ENCODE measurements at regions not wholly inside any gene's neighbourhood (a gene's known extent, or its start where the extent isn't known, plus 50 kb on each side); places are given as distances from the start of the nearest gene placed in this dataset.

GRCh38 chr6:78502386-78502887 lies 364.9 kb upstream of the IRAK1BP1 start:
- Histone ChIP-seq H2AFZ (ENCODE audit: low read depth, low read length, poor library complexity, severe bottlenecking) (no peak overlapping the region), H3K4me2 (ENCODE audit: low read length) (no peak overlapping the region), H3K9me2 (ENCODE audit: insufficient read depth) (no peaks in the 10 kb centered on the region; the same call in 1 of the 2 replicates), H3K79me2 (ENCODE audit: insufficient read depth, low read length) (no peaks in the 10 kb centered on the region), H3K36me3 (ENCODE audit: control insufficient read depth in 1 of 2, insufficient read depth in 2 of 2, low read length in 2 of 2) (no peaks in the 10 kb centered on the region), H3K4me1 (ENCODE audit: control insufficient read depth in 1 of 2, insufficient read depth in 2 of 2, low read length in 2 of 2) (no peaks in the 10 kb centered on the region), H4K20me1 (ENCODE audit: insufficient read depth) (no peaks in the 10 kb centered on the region), H3K9ac (ENCODE audit: low read length) (no peak overlapping the region), H3K27ac (ENCODE audit: low read depth, low read length) (no peak overlapping the region), H3K4me3 (replicated peaks in 1 of 2; ENCODE audit: low read depth in 1 of 2, low read length in 2 of 2) (no peak overlapping the region), H3K27me3 (ENCODE audit: insufficient read depth, low read length) (no peaks in the 10 kb centered on the region), H3K9me3 (ENCODE audit: control insufficient read depth in 1 of 2, insufficient read depth in 1 of 2, low read depth in 1 of 2, low read length in 2 of 2) (no peaks in the 10 kb centered on the region)
- ChIA-PET POLR2A (no interaction called here), CTCF (no interaction called here), RAD21 (ENCODE audit: low non-redundant PET in 1 of 2, low total read pairs in 2 of 2, uncharacterized antibody in 2 of 2, unreplicated experiment in 2 of 2) (no interaction called here)
- intact Hi-C loops (cut with micrococcal nuclease), result no loop called here
- no peak for DNase-seq (ENCODE audit: low read depth, low spot score)
- no peak for ATAC-seq
- TF ChIP-seq POLR2A (IDR thresholded peaks at IDR 0.05; ENCODE audit: borderline replicate concordance, extremely low read depth, insufficient read depth, insufficient read length) (no peak), CBX3 (IDR thresholded peaks at IDR 0.05; ENCODE audit: low read depth) (no peak), POLR2AphosphoS5 (IDR thresholded peaks at IDR 0.05; ENCODE audit: low read depth, low read length) (no peak), ATF3 (IDR thresholded peaks at IDR 0.05) (no peak), CEBPB (IDR thresholded peaks at IDR 0.05; ENCODE audit: low read depth) (no peak), SP1 (IDR thresholded peaks at IDR 0.05; ENCODE audit: low read depth) (no peak), EGR1 (IDR thresholded peaks at IDR 0.05; ENCODE audit: low read depth) (no peak), TCF7L2 (IDR thresholded peaks at IDR 0.05; ENCODE audit: borderline replicate concordance, extremely low read depth, insufficient read depth, insufficient read length) (no peak), SIN3A (IDR thresholded peaks at IDR 0.05; ENCODE audit: low read depth) (no peak), ELF1 (IDR thresholded peaks at IDR 0.05; ENCODE audit: borderline replicate concordance, low read depth) (no peak)
- BruUV-seq (replicated peaks), result no TSS peak

GRCh38 chr6:78505178-78505577 lies 362.2 kb upstream of the IRAK1BP1 start:
- intact Hi-C loops (cut with micrococcal nuclease), result no loop called here
- no peak overlapping the region for H2AFZ ChIP-seq (ENCODE audit: low read depth, low read length, poor library complexity, severe bottlenecking)
- no peaks in the 10 kb centered on the region for H3K9me3 ChIP-seq (ENCODE audit: control insufficient read depth in 1 of 2, insufficient read depth in 1 of 2, low read depth in 1 of 2, low read length in 2 of 2)
- H3K9me2 ChIP-seq (ENCODE audit: insufficient read depth), result no peaks in the 10 kb centered on the region; the same call in 1 of the 2 replicates
- ATAC-seq (no peak), DNase-seq (ENCODE audit: low read depth, low spot score) (no peak)
- H3K36me3 ChIP-seq (ENCODE audit: control insufficient read depth in 1 of 2, insufficient read depth in 2 of 2, low read length in 2 of 2), result no peaks in the 10 kb centered on the region
- no peaks in the 10 kb centered on the region for H4K20me1 ChIP-seq (ENCODE audit: insufficient read depth)
- ChIA-PET CTCF (interaction anchor here (0.9 kb wide), 1 partner anchor 9 kb away, joined by 3 read pairs; no protein-coding TSS in a partner anchor), RAD21 (ENCODE audit: low non-redundant PET in 1 of 2, low total read pairs in 2 of 2, uncharacterized antibody in 2 of 2, unreplicated experiment in 2 of 2) (no interaction called here), POLR2A (no interaction called here)
- no peaks in the 10 kb centered on the region for H3K27me3 ChIP-seq (ENCODE audit: insufficient read depth, low read length)
- H3K9ac ChIP-seq (ENCODE audit: low read length), result no peak overlapping the region
- no peak overlapping the region for H3K4me2 ChIP-seq (ENCODE audit: low read length)
- no peaks in the 10 kb centered on the region for H3K79me2 ChIP-seq (ENCODE audit: insufficient read depth, low read length)
- H3K27ac ChIP-seq (ENCODE audit: low read depth, low read length), result no peak overlapping the region
- no peaks in the 10 kb centered on the region for H3K4me1 ChIP-seq (ENCODE audit: control insufficient read depth in 1 of 2, insufficient read depth in 2 of 2, low read length in 2 of 2)
- no peak overlapping the region for H3K4me3 ChIP-seq (replicated peaks in 1 of 2; ENCODE audit: low read depth in 1 of 2, low read length in 2 of 2)
- no peak for TF ChIP-seq TCF7L2 (IDR thresholded peaks at IDR 0.05; ENCODE audit: borderline replicate concordance, extremely low read depth, insufficient read depth, insufficient read length)
- TF ChIP-seq SP1 (IDR thresholded peaks at IDR 0.05; ENCODE audit: low read depth), result no peak
- no peak for TF ChIP-seq SIN3A (IDR thresholded peaks at IDR 0.05; ENCODE audit: low read depth)
- no TSS peak for BruUV-seq (replicated peaks)
